GM12874 (cell line): ENCODE measurements at regions not wholly inside any gene's neighbourhood (a gene's known extent, or its start where the extent isn't known, plus 50 kb on each side); places are given as distances from the start of the nearest gene placed in this dataset.

Experiments
- TF ChIP-seq, protein P1 (sequence below): IDR thresholded peaks from 2 replicates; pipeline ENCODE4 v1.5.1; 2011; ENCODE audit warnings: low read depth, mild to moderate bottlenecking, control low read depth, low read length, moderate library complexity; ENCODE audit not compliant: insufficient read depth

DNA sequence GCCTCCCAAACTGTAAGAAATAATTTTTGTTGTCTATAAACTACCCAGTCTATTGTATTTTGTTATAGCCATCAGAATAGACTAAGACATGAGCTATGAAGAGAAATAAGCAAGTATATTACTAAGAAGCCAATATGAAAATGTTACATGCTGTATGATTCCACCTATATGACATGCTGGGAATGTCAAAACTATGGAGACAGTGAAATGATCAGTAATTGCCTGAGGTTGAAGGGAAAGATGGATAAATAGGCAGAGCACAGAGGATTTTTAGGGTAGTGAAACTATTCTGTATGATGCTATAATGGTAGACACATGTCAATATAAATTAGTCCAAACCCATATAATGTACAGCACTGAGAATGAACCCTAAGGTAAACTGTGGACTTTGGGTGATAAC is 261.3 kb upstream of the PCDH15 start:
- TF ChIP-seq, protein P1, sequence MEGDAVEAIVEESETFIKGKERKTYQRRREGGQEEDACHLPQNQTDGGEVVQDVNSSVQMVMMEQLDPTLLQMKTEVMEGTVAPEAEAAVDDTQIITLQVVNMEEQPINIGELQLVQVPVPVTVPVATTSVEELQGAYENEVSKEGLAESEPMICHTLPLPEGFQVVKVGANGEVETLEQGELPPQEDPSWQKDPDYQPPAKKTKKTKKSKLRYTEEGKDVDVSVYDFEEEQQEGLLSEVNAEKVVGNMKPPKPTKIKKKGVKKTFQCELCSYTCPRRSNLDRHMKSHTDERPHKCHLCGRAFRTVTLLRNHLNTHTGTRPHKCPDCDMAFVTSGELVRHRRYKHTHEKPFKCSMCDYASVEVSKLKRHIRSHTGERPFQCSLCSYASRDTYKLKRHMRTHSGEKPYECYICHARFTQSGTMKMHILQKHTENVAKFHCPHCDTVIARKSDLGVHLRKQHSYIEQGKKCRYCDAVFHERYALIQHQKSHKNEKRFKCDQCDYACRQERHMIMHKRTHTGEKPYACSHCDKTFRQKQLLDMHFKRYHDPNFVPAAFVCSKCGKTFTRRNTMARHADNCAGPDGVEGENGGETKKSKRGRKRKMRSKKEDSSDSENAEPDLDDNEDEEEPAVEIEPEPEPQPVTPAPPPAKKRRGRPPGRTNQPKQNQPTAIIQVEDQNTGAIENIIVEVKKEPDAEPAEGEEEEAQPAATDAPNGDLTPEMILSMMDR, result no peak

- TF ChIP-seq, protein P1, result no peak
These were observed 257.8 kb upstream of the PCDH15 start for GRCh38 chr10:55058800-55059199.

DNA sequence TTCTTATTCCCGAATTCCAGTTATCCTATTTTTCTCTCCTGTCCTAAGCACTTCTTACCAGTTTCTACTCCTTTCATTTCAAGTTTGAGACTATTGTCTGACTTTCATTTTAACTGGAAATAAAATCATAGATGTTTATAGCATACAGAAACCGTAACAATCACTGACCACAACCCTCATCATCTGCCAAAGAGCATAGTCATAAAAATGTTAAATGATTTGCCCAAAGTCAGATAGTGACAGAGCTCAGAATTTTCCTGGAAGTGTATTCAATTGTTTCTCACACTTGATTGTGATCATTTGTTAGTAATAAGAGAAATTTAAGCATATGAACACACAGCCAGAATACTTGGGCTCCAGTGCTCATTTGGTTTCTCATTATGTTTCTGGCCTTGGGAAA is 250.5 kb upstream of the PCDH15 start:
- TF ChIP-seq, protein P1, result no peak

- TF ChIP-seq, protein P1, result no peak
These were observed 247.9 kb upstream of the PCDH15 start for GRCh38 chr10:55048830-55049498.

DNA sequence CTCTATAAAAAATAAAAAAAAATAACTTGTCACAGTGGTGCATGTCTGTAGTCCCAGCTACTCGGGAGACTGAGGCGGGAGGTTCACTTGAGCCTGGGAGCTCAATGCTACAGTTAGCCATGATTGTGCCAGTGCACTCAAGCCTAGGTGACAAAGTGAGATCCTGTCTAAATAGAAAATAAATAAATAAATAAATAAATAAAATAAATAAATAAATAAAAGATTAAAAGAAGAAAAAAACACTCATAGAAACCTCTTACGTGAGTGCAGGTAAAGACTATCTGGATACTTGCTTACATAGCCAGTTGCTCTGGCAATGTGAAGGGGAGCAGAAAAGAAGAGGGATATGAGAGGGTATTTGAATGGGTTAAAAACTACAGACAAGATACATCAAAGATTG is 242.5 kb upstream of the PCDH15 start:
- TF ChIP-seq, protein P1, result no peak

DNA sequence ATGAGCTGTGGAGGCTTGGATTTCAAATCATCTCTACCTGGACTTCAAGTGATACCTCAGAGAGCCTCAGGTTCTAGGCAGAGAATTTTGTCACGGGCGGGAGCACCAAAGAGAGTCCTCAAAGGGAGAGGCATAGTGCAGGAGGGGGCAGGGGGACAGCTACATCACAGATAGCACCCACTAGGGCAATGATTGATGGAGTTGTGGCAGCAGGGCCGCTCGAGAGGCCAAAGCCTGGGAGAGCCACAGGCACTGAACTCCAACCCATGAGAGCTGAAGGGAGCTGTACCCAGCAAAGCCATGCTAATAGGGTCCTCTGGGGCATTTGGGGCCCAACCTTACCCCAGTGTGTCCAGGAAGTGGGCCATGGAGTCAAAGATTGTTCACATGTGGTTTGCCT is 232.0 kb upstream of the PCDH15 start:
- TF ChIP-seq, protein P1, result no peak

DNA sequence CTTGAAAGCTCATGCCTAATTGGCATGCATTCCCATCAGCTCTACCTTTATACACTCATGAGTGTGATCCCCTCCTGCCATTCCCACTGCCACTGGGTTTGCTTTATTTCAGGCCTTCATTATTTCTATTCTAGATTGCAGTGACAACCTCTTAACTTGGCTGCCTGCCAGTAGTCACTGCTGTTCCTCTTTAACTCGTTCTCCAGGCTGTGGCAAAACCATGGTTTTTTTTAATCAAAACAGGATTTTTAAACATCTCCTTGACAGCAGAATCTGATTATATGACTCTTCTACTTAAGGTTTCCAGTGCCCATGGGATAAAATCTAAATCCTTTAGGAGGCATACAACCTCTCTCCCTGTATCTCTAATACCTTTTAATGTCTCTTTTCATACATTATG is 223.7 kb upstream of the PCDH15 start:
- TF ChIP-seq, protein P1, result no peak
